ENCODE measurements at regions not wholly inside any gene's neighbourhood (a gene's known extent, or its start where the extent isn't known, plus 50 kb on each side); places are given as distances from the start of the nearest gene placed in this dataset.

DNA sequence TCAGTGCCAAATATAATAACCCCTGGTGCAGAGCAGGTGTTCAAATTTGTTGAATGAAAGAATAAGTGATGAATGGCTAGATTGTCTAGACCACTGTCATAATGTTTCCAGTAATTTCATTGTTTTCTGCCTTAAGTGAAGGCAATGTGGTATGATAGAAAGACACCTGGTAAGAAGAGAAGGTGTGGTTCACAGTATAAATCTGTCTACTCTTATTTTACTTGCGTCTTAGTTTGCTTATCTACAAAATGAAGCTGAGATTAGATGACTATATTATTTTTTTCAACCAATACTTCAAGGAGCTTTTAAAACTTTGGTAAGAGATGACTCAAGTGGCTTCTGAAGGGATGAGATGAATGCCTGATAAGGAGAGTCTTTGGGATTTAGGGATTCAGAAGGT lies 788.4 kb downstream of the EPHA4 start:
- Mint-ChIP-seq H3K27me3 (no peaks in the 10 kb centered on the region), H3K4me3 (ENCODE audit: low read depth) (no peak overlapping the region), H3K36me3 (ENCODE audit: insufficient read depth) (no peaks in the 10 kb centered on the region), H3K4me1 (ENCODE audit: low read depth) (no peaks in the 10 kb centered on the region), H3K9me3 (ENCODE audit: low read depth) (peaks cover 4% of the 10 kb centered on the region), H3K27ac (no peak overlapping the region)
- no peak for DNase-seq (ENCODE audit: low spot score, unreplicated experiment)
- no peak for TF ChIP-seq CTCF (IDR thresholded peaks at IDR 0.05; ENCODE audit: unreplicated experiment)

DNA sequence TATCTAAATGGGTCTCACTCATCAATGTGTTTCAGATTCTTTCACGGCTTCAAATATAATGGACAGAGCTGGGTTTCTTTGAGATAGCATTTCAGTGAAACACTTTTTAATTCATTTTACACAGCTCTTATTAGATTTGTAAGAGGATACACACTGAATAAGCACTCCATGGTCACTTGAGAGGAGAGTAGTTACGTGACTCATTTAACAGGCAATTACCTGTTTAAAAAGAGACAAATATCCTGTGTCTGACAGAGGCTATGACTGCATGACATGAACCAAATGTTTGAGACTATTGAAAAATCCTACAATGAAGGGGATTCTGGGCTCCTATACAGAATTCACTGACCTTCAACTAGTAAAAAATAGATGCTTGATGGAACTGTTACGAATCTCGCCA lies 786.9 kb downstream of the EPHA4 start:
- Mint-ChIP-seq H3K4me1 (ENCODE audit: low read depth) (no peaks in the 10 kb centered on the region), H3K9me3 (ENCODE audit: low read depth) (peaks cover 2% of the 10 kb centered on the region), H3K27me3 (no peaks in the 10 kb centered on the region), H3K27ac (no peak overlapping the region), H3K4me3 (ENCODE audit: low read depth) (no peak overlapping the region), H3K36me3 (ENCODE audit: insufficient read depth) (no peaks in the 10 kb centered on the region)
- DNase-seq (ENCODE audit: low spot score, unreplicated experiment) = no peak
- TF ChIP-seq CTCF (IDR thresholded peaks at IDR 0.05; ENCODE audit: unreplicated experiment) = no peak

- DNase-seq (ENCODE audit: low spot score, unreplicated experiment) = no peak
- TF ChIP-seq CTCF (IDR thresholded peaks at IDR 0.05; ENCODE audit: unreplicated experiment) = no peak
- peaks cover 2% of the 10 kb centered on the region for H3K9me3 Mint-ChIP-seq (ENCODE audit: low read depth)
- H3K27me3 Mint-ChIP-seq = no peaks in the 10 kb centered on the region
- no peaks in the 10 kb centered on the region for H3K36me3 Mint-ChIP-seq (ENCODE audit: insufficient read depth)
- no peaks in the 10 kb centered on the region for H3K4me1 Mint-ChIP-seq (ENCODE audit: low read depth)
- H3K4me3 Mint-ChIP-seq (ENCODE audit: low read depth) = no peak overlapping the region
- no peak overlapping the region for H3K27ac Mint-ChIP-seq
Measured at GRCh38 chr2:220786216-220786615, 785.9 kb downstream of the EPHA4 start.

DNA sequence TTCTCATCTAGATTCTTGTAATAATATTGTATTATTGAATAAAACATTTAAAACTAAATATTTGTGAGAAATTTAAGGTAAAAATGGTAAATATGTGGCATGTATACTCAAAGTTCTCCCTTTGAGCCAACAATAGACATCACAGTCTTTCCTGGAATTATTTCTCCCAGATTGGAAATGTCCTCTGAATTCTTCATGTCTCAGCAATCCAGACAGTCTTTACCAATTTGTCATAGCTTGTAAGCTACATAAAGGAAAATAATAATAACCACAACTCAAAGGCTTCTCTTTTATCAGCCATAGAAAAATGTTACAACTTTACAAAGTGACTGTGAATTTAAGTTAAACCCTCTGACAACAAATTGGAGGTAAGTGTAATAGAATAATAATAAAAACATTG lies 784.9 kb downstream of the EPHA4 start:
- H3K9me3 Mint-ChIP-seq (ENCODE audit: low read depth) = peaks cover 2% of the 10 kb centered on the region
- TF ChIP-seq CTCF (IDR thresholded peaks at IDR 0.05; ENCODE audit: unreplicated experiment) = no peak
- no peaks in the 10 kb centered on the region for H3K4me1 Mint-ChIP-seq (ENCODE audit: low read depth)
- H3K4me3 Mint-ChIP-seq (ENCODE audit: low read depth) = no peak overlapping the region
- no peaks in the 10 kb centered on the region for H3K27me3 Mint-ChIP-seq
- no peak for DNase-seq (ENCODE audit: low spot score, unreplicated experiment)
- H3K27ac Mint-ChIP-seq = no peak overlapping the region
- H3K36me3 Mint-ChIP-seq (ENCODE audit: insufficient read depth) = no peaks in the 10 kb centered on the region

DNA sequence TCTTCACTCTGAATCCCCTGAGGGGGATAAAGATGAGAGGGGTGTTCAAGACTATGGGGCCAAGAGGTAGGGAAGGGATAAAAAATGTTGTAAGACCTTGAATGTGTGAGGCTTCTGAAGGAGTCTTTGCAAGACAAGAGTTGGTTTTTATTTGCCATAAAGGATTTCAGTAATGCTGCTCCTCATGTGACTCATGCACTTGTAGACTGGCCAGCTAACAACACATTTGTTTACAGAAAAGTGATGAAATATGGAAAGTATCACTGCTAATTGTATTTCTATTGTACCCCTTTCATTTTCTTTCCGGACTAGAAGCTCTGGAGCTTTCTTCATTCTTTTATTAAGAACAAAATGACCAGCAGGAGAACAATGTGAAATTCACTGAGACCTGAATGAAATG lies 782.1 kb downstream of the EPHA4 start:
- no peak for DNase-seq (ENCODE audit: low spot score, unreplicated experiment)
- Mint-ChIP-seq H3K9me3 (ENCODE audit: low read depth) (peaks cover 2% of the 10 kb centered on the region), H3K27me3 (no peaks in the 10 kb centered on the region), H3K4me3 (ENCODE audit: low read depth) (no peak overlapping the region), H3K4me1 (ENCODE audit: low read depth) (no peaks in the 10 kb centered on the region), H3K36me3 (ENCODE audit: insufficient read depth) (no peaks in the 10 kb centered on the region), H3K27ac (no peak overlapping the region)
- TF ChIP-seq CTCF (IDR thresholded peaks at IDR 0.05; ENCODE audit: unreplicated experiment) = no peak
